H9 (cell line): ENCODE measurements at regions not wholly inside any gene's neighbourhood (a gene's known extent, or its start where the extent isn't known, plus 50 kb on each side); places are given as distances from the start of the nearest gene placed in this dataset.

Experiments
- DNase-seq: peaks from one replicate; pipeline ENCODE4 v3.0.0-alpha.2; 2017
- H2AFZ ChIP-seq: one replicate; pipeline ENCODE4 v1.6.1; 2013; ENCODE audit warnings: mild to moderate bottlenecking, low read length, control low read depth, moderate library complexity
- H2AK5ac ChIP-seq: 2 replicates; pipeline ENCODE4 v1.6.1; 2013; ENCODE audit warnings: low read length, control low read depth, mixed read lengths; ENCODE audit not compliant: insufficient read length
- H2BK120ac ChIP-seq: one replicate; pipeline ENCODE4 v1.6.1; 2013; ENCODE audit warnings: low read depth, mild to moderate bottlenecking, low read length, control low read depth, inconsistent platforms; ENCODE audit not compliant: poor library complexity, severe bottlenecking
- H2BK12ac ChIP-seq: 2 replicates; pipeline ENCODE4 v1.6.1; 2013; ENCODE audit warnings: low read length, control low read depth, mixed read lengths, low read depth; ENCODE audit not compliant: insufficient read length
- H2BK15ac ChIP-seq: 2 replicates; pipeline ENCODE4 v1.6.1; 2013; ENCODE audit warnings: low read depth, low read length, control low read depth
- H2BK20ac ChIP-seq: one replicate; pipeline ENCODE4 v1.6.1; 2013; ENCODE audit warnings: low read depth, mild to moderate bottlenecking, low read length, control low read depth, inconsistent platforms; ENCODE audit not compliant: poor library complexity, severe bottlenecking
- H2BK5ac ChIP-seq: 2 replicates; pipeline ENCODE4 v1.6.1; 2013; ENCODE audit warnings: low read length, control low read depth, mixed read lengths; ENCODE audit not compliant: insufficient read length
- H3K14ac ChIP-seq: 2 replicates; pipeline ENCODE4 v1.6.1; 2013; ENCODE audit warnings: low read length, control low read depth; ENCODE audit not compliant: insufficient read depth
- H3K18ac ChIP-seq: 2 replicates; pipeline ENCODE4 v1.6.1; 2013; ENCODE audit warnings: low read depth, mild to moderate bottlenecking, mixed read lengths, low read length, control low read depth; ENCODE audit not compliant: insufficient read length
- H3K23ac ChIP-seq: 2 replicates; pipeline ENCODE4 v1.6.1; 2013; ENCODE audit warnings: low read length, control low read depth, mixed read lengths, low read depth; ENCODE audit not compliant: insufficient read length
- H3K23me2 ChIP-seq: 2 replicates; pipeline ENCODE4 v1.6.1; 2013; ENCODE audit warnings: low read depth, mild to moderate bottlenecking, mixed read lengths, low read length, control low read depth; ENCODE audit not compliant: insufficient read length, poor library complexity, severe bottlenecking
- H3K27ac ChIP-seq: 2 replicates; pipeline ENCODE4 v1.5.1; 2013; ENCODE audit warnings: low read length, control low read depth, mixed read lengths, low read depth; ENCODE audit not compliant: insufficient read length
- H3K27me3 ChIP-seq: 2 replicates; pipeline ENCODE4 v1.6.1; 2013; ENCODE audit warnings: low read length, control low read depth, inconsistent platforms; ENCODE audit not compliant: insufficient read depth
- H3K4ac ChIP-seq: 2 replicates; pipeline ENCODE4 v1.6.1; 2013; ENCODE audit warnings: low read depth, mild to moderate bottlenecking, control low read depth, inconsistent platforms, low read length, moderate library complexity
- H3K4me1 ChIP-seq: 2 replicates; pipeline ENCODE4 v1.6.1; 2013; ENCODE audit warnings: low read length, control low read depth, inconsistent platforms; ENCODE audit not compliant: insufficient read depth
- H3K4me2 ChIP-seq: 2 replicates; pipeline ENCODE4 v1.6.1; 2013; ENCODE audit warnings: low read length, control low read depth, mixed read lengths; ENCODE audit not compliant: insufficient read length, insufficient read depth
- H3K56ac ChIP-seq: 2 replicates; pipeline ENCODE4 v1.6.1; 2013; ENCODE audit warnings: low read depth, mild to moderate bottlenecking, mixed read lengths, low read length, control low read depth; ENCODE audit not compliant: insufficient read length
- H3K79me1 ChIP-seq: 2 replicates; pipeline ENCODE4 v1.6.1; 2013; ENCODE audit warnings: low read depth, mild to moderate bottlenecking, moderate library complexity, low read length, control low read depth, inconsistent platforms; ENCODE audit not compliant: insufficient read depth, poor library complexity, severe bottlenecking
- H3K79me2 ChIP-seq: 2 replicates; pipeline ENCODE4 v1.6.1; 2013; ENCODE audit warnings: low read length, control low read depth, inconsistent platforms; ENCODE audit not compliant: insufficient read depth
- H3K9ac ChIP-seq: 2 replicates; pipeline ENCODE4 v1.6.1; 2013; ENCODE audit warnings: low read length, control low read depth, mixed read lengths; ENCODE audit not compliant: insufficient read length; ENCODE audit errors: extremely low read depth
- H3K9me3 ChIP-seq: one replicate; pipeline ENCODE4 v1.6.1; 2013; ENCODE audit warnings: low read depth, low read length, inconsistent platforms; ENCODE audit not compliant: control insufficient read depth
- H3T11ph ChIP-seq: one replicate; pipeline ENCODE4 v1.6.1; 2013; ENCODE audit warnings: mild to moderate bottlenecking, low read length, control low read depth, inconsistent platforms
- H4K20me1 ChIP-seq: one replicate; pipeline ENCODE4 v1.6.1; 2013; ENCODE audit not compliant: control insufficient read depth, insufficient read length, insufficient read depth
- H4K5ac ChIP-seq: 2 replicates; pipeline ENCODE4 v1.6.1; 2013; ENCODE audit warnings: low read depth, mild to moderate bottlenecking, mixed read lengths, low read length, control low read depth; ENCODE audit not compliant: insufficient read length
- H4K8ac ChIP-seq: replicated peaks from 2 replicates; pipeline ENCODE4 v1.6.1; 2013; ENCODE audit warnings: low read length, control low read depth, mixed read lengths, low read depth; ENCODE audit not compliant: insufficient read length
- H4K91ac ChIP-seq: 2 replicates; pipeline ENCODE4 v1.6.1; 2013; ENCODE audit warnings: low read depth, mild to moderate bottlenecking, moderate library complexity, mixed read lengths, low read length, control low read depth; ENCODE audit not compliant: insufficient read length
- H3K27ac Mint-ChIP-seq, 3 experiments: 2 replicates in 2 of 3; 3 replicates in 1 of 3; pipeline ENCODE4 v1.8.0; 2020 to 2021; ENCODE audit warnings: mixed read lengths in 3 of 3, mild to moderate bottlenecking in 1 of 3, moderate library complexity in 1 of 3
- H3K27me3 Mint-ChIP-seq: 2 replicates; pipeline ENCODE4 v1.8.0; 2021; ENCODE audit warnings: low read depth, mild to moderate bottlenecking, moderate library complexity, mixed read lengths
- H3K36me3 Mint-ChIP-seq, 3 experiments: 2 replicates in 2 of 3; 3 replicates in 1 of 3; pipeline ENCODE4 v1.8.0; 2020 to 2021; ENCODE audit warnings: low read depth in 3 of 3, mixed read lengths in 3 of 3; ENCODE audit not compliant: insufficient read depth in 1 of 3
- H3K4me1 Mint-ChIP-seq, 2 experiments: 2 replicates each; pipeline ENCODE4 v1.8.0; 2020; ENCODE audit warnings: mixed read lengths in 2 of 2
- H3K4me3 Mint-ChIP-seq, 2 experiments: 2 replicates in 1 of 2; 3 replicates in 1 of 2; pipeline ENCODE4 v1.8.0; 2020 to 2021; ENCODE audit warnings: mild to moderate bottlenecking in 2 of 2, mixed read lengths in 2 of 2, moderate library complexity in 1 of 2
- H3K9me3 Mint-ChIP-seq, 2 experiments: 2 replicates in 1 of 2; 3 replicates in 1 of 2; pipeline ENCODE4 v1.8.0; 2020; ENCODE audit warnings: mild to moderate bottlenecking in 2 of 2, mixed read lengths in 2 of 2, moderate library complexity in 1 of 2
- WGBS: extraction: QIAGEN DNeasy Blood & Tissue Kit; methylation state at CpG from one replicate; pipeline ENCODE4 v1.1.7; 2013; ENCODE audit warnings: missing lambda C conversion rate, low lambda C conversion rate, mixed read lengths; ENCODE audit not compliant: insufficient read length; ENCODE audit errors: extremely low coverage; 5-methylcytosine and 5-hydroxymethylcytosine counted together
- TF ChIP-seq, protein P1 (sequence below): fragments of 200-600 bp; sonication (generic); conservative IDR thresholded peaks from 3 replicates; pipeline ENCODE4 v1.8.0; 2021; ENCODE audit warnings: antibody characterized with exemption, mild to moderate bottlenecking

DNA sequence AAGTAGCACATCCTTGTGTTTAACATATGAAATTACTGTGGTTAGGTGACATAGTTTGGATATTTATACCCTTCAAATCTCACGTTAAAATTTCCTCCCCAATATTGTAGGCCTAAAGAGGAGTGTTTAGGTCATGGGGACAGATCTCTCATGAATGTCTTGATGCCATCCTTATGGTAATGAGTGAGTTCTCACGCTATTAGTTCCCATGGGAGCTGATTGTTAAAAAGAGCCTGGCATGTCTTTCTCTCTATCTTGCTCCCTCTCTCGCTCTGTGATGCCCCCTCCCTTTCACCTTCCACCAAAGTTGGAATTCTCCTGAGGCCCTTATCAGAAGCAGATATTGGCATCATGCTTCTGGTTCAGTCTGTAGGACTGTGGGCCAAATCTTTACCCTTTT lies 660.1 kb downstream of the ADCYAP1 start:
- H2AK5ac ChIP-seq = no peak overlapping the region
- H4K8ac ChIP-seq = no peak overlapping the region
- DNase-seq = no peak
- H3K27ac ChIP-seq = no peak overlapping the region
- no peak overlapping the region for H4K5ac ChIP-seq
- Mint-ChIP-seq H3K4me3 (no peak overlapping the region), H3K36me3 (no peaks in the 10 kb centered on the region), H3K27ac (no peak overlapping the region), H3K4me1 (peaks cover 0 to 5% of the 10 kb centered on the region in 2 experiments; a peak in 1 of 4 replicates), H3K9me3 (no peaks in the 10 kb centered on the region), H3K27me3 (no peaks in the 10 kb centered on the region)
- H3K9me3 ChIP-seq = no peaks in the 10 kb centered on the region
- H3K23me2 ChIP-seq = no peaks in the 10 kb centered on the region
- H3K9ac ChIP-seq = no peak overlapping the region
- no peak overlapping the region for H2BK5ac ChIP-seq
- H3K4me1 ChIP-seq = no peaks in the 10 kb centered on the region
- H3K23ac ChIP-seq = no peak overlapping the region
- no peak overlapping the region for H2AFZ ChIP-seq
- WGBS = no CpG with 5 or more reads among the region's 3 CpGs
- H3K79me2 ChIP-seq = no peaks in the 10 kb centered on the region
- no peaks in the 10 kb centered on the region for H3K79me1 ChIP-seq
- TF ChIP-seq, protein P1, sequence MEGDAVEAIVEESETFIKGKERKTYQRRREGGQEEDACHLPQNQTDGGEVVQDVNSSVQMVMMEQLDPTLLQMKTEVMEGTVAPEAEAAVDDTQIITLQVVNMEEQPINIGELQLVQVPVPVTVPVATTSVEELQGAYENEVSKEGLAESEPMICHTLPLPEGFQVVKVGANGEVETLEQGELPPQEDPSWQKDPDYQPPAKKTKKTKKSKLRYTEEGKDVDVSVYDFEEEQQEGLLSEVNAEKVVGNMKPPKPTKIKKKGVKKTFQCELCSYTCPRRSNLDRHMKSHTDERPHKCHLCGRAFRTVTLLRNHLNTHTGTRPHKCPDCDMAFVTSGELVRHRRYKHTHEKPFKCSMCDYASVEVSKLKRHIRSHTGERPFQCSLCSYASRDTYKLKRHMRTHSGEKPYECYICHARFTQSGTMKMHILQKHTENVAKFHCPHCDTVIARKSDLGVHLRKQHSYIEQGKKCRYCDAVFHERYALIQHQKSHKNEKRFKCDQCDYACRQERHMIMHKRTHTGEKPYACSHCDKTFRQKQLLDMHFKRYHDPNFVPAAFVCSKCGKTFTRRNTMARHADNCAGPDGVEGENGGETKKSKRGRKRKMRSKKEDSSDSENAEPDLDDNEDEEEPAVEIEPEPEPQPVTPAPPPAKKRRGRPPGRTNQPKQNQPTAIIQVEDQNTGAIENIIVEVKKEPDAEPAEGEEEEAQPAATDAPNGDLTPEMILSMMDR = no peak
- H3K14ac ChIP-seq = no peak overlapping the region
- no peak overlapping the region for H3T11ph ChIP-seq
- no peak overlapping the region for H4K91ac ChIP-seq
- no peak overlapping the region for H2BK120ac ChIP-seq
- H3K27me3 ChIP-seq = no peaks in the 10 kb centered on the region
- no peak overlapping the region for H2BK15ac ChIP-seq
- no peak overlapping the region for H3K56ac ChIP-seq
- no peak overlapping the region for H3K4ac ChIP-seq
- H4K20me1 ChIP-seq = no peaks in the 10 kb centered on the region
- H2BK12ac ChIP-seq = no peak overlapping the region
- H3K18ac ChIP-seq = no peak overlapping the region
- no peak overlapping the region for H2BK20ac ChIP-seq
- no peak overlapping the region for H3K4me2 ChIP-seq
